GM21786 (cell line): ENCODE measurements at regions not wholly inside any gene's neighbourhood (a gene's known extent, or its start where the extent isn't known, plus 50 kb on each side); places are given as distances from the start of the nearest gene placed in this dataset.

Experiments
- ATAC-seq: cut with Tn5 transposase; IDR thresholded peaks from one replicate; pipeline ENCODE4 v1.9.1; 2021; ENCODE audit not compliant: unreplicated experiment

GRCh38 chr5:74324556-74324955, 316.0 kb downstream of the ENC1 start:
- no peak for ATAC-seq

- no peak for ATAC-seq
These were observed 317.6 kb downstream of the ENC1 start for GRCh38 chr5:74322944-74323343.

- ATAC-seq = no peak
These were observed 318.3 kb downstream of the ENC1 start for GRCh38 chr5:74322191-74322590.

- no peak for ATAC-seq
These were observed 319.2 kb downstream of the ENC1 start for GRCh38 chr5:74321326-74321725.

- ATAC-seq = no peak
These were observed 320.0 kb downstream of the ENC1 start for GRCh38 chr5:74320526-74320925.

- no peak for ATAC-seq
These were observed 321.5 kb downstream of the ENC1 start for GRCh38 chr5:74319076-74319475.

- ATAC-seq = peak; percentile 53
These were observed 324.4 kb downstream of the ENC1 start for GRCh38 chr5:74316064-74316603.

- ATAC-seq = no peak
These were observed 325.6 kb downstream of the ENC1 start for GRCh38 chr5:74314906-74315305.

GRCh38 chr5:74313896-74314295, 326.6 kb downstream of the ENC1 start:
- ATAC-seq = no peak

GRCh38 chr5:74312746-74313145, 327.8 kb downstream of the ENC1 start:
- ATAC-seq = no peak

- ATAC-seq = no peak
These were observed 328.6 kb downstream of the ENC1 start for GRCh38 chr5:74311961-74312360.

GRCh38 chr5:74310997-74311930, 329.3 kb downstream of the ENC1 start:
- ATAC-seq = no peak

GRCh38 chr5:74310386-74310785, 330.1 kb downstream of the ENC1 start:
- no peak for ATAC-seq

GRCh38 chr5:74309050-74309449, 331.5 kb downstream of the ENC1 start:
- no peak for ATAC-seq

- ATAC-seq = no peak
These were observed 333.7 kb downstream of the ENC1 start for GRCh38 chr5:74306845-74307244.

- ATAC-seq = no peak
These were observed 336.0 kb downstream of the ENC1 start for GRCh38 chr5:74304536-74304935.

GRCh38 chr5:74303578-74303977, 336.9 kb downstream of the ENC1 start:
- ATAC-seq = no peak

GRCh38 chr5:74301576-74301975, 339.0 kb downstream of the ENC1 start:
- ATAC-seq = no peak

GRCh38 chr5:74300808-74301389, 339.6 kb downstream of the ENC1 start:
- no peak for ATAC-seq

GRCh38 chr5:74299833-74300232, 340.7 kb downstream of the ENC1 start:
- ATAC-seq = no peak

- no peak for ATAC-seq
These were observed 343.7 kb downstream of the ENC1 start for GRCh38 chr5:74296685-74297408.

- ATAC-seq = no peak
These were observed 344.9 kb downstream of the ENC1 start for GRCh38 chr5:74295676-74296075.
